Right cardiac atrium (tissue), 5 donors: ENCODE measurements at regions not wholly inside any gene's neighbourhood (a gene's known extent, or its start where the extent isn't known, plus 50 kb on each side); places are given as distances from the start of the nearest gene placed in this dataset.

Source experiments
- ATAC-seq, 2 donors: fragments of 200-7000 bp; cut with Tn5 transposase; one replicate each; pipeline versions ENCODE4 v1.8.0 to v1.9.1; 2020; ENCODE audit warnings: moderate library complexity in 2 of 2, mild to moderate bottlenecking in 1 of 2
- DNase-seq, 3 donors: peaks; one replicate each; pipeline ENCODE4 v3.0.0-alpha.2; 2020
- H3K27ac ChIP-seq: one replicate; pipeline ENCODE4 v1.5.1; 2013; ENCODE audit warnings: mild to moderate bottlenecking, low read length, control low read depth, moderate library complexity
- H3K27me3 ChIP-seq: one replicate; pipeline ENCODE4 v1.6.1; 2013; ENCODE audit not compliant: control insufficient read depth, insufficient read depth
- H3K4me1 ChIP-seq: one replicate; pipeline ENCODE4 v1.6.1; 2013; ENCODE audit warnings: low read length; ENCODE audit not compliant: control insufficient read depth, insufficient read depth
- H3K4me3 ChIP-seq: one replicate; pipeline ENCODE4 v1.5.1; 2013; ENCODE audit warnings: low read length, control low read depth
- H3K9me3 ChIP-seq: one replicate; pipeline ENCODE4 v1.6.1; 2013; ENCODE audit warnings: low read length; ENCODE audit not compliant: control insufficient read depth
- WGBS: extraction: QIAGEN DNeasy Blood & Tissue Kit; methylation state at CpG from one replicate; pipeline ENCODE4 v1.1.7; 2013; 5-methylcytosine and 5-hydroxymethylcytosine counted together
- intact Hi-C, 4 donors: fragments of 100-400 bp; cut with DNase I; formaldehyde crosslinking; loops; one replicate each; pipeline versions ENCODE4 v1.11.0 to v1.14.0; 2022 to 2023
- donor health status: healthy with polysubstance abuse.
- donor health status: DM: no; HTN: yes; CAD: no.
- donor health status: DM: no; HTN: no; CAD: no.
- donor health status: DM: no; HTN: yes; CAD: no; lungs with severe emphysema.
- donor health status: DM: yes; HTN: yes; CAD: no.

DNA sequence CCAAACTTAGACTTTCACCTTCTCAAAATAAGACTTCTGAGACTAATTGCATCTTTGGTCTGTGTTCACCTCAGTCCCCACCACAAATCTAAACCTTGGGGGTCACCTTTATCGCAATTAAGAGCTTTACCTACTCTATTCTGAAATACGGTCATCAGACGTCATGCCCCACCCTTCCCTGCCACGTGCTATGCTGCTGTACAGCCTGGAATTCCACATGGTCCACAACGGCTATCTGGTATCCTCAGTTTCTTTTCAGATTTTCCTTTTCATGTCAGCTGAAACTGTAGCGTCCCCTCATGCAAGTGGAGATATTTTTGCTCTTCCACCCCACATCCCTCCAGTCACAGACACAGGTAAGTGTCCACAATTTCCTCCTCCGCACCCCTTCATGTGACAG lies 511.1 kb downstream of the DIRAS2 start:
- H3K9me3 ChIP-seq = no peaks in the 10 kb centered on the region
- WGBS = 73% methylated on average over 7 of the region's 7 CpGs
- DNase-seq (no peak), ATAC-seq (no peak)
- H3K27me3 ChIP-seq = no peaks in the 10 kb centered on the region
- no peak overlapping the region for H3K27ac ChIP-seq
- no peaks in the 10 kb centered on the region for H3K4me1 ChIP-seq
- no peak overlapping the region for H3K4me3 ChIP-seq
- intact Hi-C loops = no loop called here

DNA sequence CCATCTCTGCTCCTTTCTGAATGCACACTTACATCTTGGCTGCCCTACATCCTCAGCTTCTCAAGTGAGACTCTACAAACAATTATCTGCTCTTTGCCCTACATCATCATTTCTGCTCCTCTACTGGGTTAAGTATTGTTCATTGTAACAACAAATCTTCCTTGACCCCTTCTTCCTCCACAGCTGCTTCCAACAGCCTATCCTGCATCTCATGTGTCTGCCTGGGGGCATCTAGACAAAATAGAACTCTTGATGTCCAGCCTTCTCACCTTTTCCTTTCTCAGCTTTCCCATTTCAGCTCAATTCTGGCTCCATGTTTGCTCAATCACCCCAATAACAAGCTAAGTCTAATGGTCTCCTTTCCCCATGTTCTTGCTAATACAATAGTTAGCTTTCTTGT lies 509.8 kb downstream of the DIRAS2 start:
- intact Hi-C loops = no loop called here
- ATAC-seq (no peak), DNase-seq (no peak)
- no peaks in the 10 kb centered on the region for H3K27me3 ChIP-seq
- H3K27ac ChIP-seq = no peak overlapping the region
- no peaks in the 10 kb centered on the region for H3K4me1 ChIP-seq
- no peak overlapping the region for H3K4me3 ChIP-seq
- no peaks in the 10 kb centered on the region for H3K9me3 ChIP-seq

DNA sequence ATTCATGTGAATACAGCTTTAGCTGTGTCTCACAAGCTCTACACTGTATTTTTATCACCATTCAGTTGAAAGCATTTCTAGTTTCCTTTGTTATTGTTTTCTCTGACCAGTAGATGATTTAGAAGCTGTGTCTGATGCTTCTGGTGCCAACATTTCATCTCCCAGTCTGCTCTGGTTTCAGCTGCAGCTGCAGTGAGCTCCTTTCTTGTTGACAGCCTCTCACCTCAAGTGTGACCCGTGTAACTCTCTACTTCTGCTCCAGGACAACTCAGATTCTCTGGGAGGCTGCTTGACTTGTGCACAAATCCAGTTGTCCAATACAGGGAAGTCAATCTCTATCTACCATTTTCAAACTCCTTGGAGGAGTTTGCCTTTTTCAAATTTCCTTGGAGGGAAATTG lies 504.8 kb downstream of the DIRAS2 start:
- no peaks in the 10 kb centered on the region for H3K27me3 ChIP-seq
- no peak for ATAC-seq
- H3K4me1 ChIP-seq = no peaks in the 10 kb centered on the region
- H3K9me3 ChIP-seq = no peaks in the 10 kb centered on the region
- H3K4me3 ChIP-seq = no peak overlapping the region
- intact Hi-C loops = no loop called here
- H3K27ac ChIP-seq = no peak overlapping the region
- no peak for DNase-seq
- 29% methylated on average over 1 of the region's 1 CpG for WGBS

DNA sequence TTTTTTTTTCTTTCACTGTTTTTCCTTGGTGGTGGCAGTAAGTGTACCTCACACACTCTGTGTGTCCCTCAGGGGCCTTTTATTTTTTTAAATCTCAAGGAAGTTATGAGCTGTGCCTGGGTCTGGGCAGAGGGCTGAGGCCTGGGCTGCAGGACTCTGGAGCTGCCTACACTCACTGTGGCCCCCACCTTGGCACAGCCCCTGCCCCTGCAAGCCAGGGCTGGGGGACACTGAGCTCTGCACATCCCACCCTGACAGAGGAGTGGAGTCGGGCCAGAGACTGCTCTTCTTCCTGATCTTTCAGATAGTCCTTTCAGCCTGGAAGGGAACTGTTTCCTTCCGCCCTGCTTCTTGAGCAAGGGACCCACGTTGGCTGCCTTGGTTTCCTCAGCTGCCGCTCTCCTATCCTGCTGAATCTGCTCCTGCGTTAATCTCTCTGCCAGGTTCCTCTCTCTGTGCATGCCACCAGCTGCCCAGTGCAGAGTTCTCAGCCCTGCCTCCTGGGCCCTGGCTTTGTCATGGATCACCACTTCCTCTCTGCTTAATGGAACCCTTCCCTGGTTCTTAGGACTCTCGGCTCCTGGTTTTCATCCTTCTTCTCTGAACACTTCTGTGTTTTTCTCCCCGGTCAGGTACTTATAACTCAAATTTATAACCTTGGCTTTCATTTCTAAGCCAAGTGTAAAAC lies 502.3 kb downstream of the DIRAS2 start:
- H3K9me3 ChIP-seq = no peaks in the 10 kb centered on the region
- H3K27me3 ChIP-seq = no peaks in the 10 kb centered on the region
- ATAC-seq (peak in 1 of 2 donors; percentile 31), DNase-seq (no peak)
- H3K4me3 ChIP-seq = no peak overlapping the region
- 67% methylated on average over 7 of the region's 7 CpGs for WGBS
- intact Hi-C loops = loop anchor here in 3 of 4 donors (5.0 to 10.0 kb wide), 2 partner anchors 732 to 735 kb away; no protein-coding TSS in a partner anchor
- no peak overlapping the region for H3K27ac ChIP-seq
- H3K4me1 ChIP-seq = no peaks in the 10 kb centered on the region

DNA sequence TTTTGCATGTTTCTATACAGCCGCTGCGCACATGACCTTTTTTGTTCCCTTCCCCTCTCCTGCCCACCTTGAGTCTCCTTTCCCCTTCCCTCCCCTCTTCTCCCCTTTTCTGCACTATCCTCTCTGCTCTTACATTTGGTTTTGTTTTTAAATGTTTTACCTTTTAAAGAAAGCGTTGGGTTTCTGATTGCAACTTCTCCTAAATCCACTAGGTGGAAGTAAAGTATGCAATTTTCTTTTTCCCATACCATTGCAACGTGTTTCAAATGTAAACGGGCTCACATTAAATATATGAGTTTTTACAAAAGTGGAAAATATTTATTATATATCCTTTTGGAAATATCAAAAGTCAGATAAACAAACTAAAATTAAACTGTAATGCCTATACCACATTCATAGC lies 500.9 kb downstream of the DIRAS2 start:
- H3K9me3 ChIP-seq = no peaks in the 10 kb centered on the region
- H3K4me1 ChIP-seq = no peaks in the 10 kb centered on the region
- intact Hi-C loops = loop anchor here in 3 of 4 donors (5.0 to 10.0 kb wide), 2 partner anchors 731 to 733 kb away; no protein-coding TSS in a partner anchor
- no peak overlapping the region for H3K27ac ChIP-seq
- 32% methylated on average over 5 of the region's 5 CpGs for WGBS
- H3K27me3 ChIP-seq = no peaks in the 10 kb centered on the region
- no peak for ATAC-seq
- H3K4me3 ChIP-seq = no peak overlapping the region
- DNase-seq = no peak

DNA sequence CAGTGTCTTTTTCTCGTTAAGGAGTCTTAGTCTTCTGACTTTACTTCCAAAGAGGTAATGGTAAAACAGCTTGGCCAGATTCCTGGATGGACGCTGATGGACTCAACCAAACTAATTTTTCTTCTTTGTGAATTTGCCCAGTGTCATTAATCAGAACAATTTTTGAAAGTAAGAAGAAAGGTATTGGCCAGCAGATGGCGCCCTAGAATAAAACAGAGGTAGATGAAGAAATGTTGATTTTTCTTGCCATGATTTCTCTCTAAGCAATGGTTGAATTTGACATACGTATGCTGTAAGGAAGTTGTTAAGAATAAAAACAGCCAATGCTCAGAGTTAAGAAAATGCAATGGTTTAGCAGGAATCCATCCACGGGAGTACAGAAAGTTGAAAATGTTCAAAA lies 500.0 kb downstream of the DIRAS2 start:
- Histone ChIP-seq H3K4me1 (no peaks in the 10 kb centered on the region), H3K27me3 (no peaks in the 10 kb centered on the region), H3K9me3 (no peaks in the 10 kb centered on the region), H3K4me3 (no peak overlapping the region), H3K27ac (no peak overlapping the region)
- DNase-seq (peak in 2 of 3 donors; percentile 33 to 61), ATAC-seq (no peak)
- intact Hi-C loops = loop anchor here in 3 of 4 donors (5.0 to 10.0 kb wide), 2 partner anchors 730 to 732 kb away; no protein-coding TSS in a partner anchor
- WGBS = 11% methylated on average over 5 of the region's 5 CpGs

DNA sequence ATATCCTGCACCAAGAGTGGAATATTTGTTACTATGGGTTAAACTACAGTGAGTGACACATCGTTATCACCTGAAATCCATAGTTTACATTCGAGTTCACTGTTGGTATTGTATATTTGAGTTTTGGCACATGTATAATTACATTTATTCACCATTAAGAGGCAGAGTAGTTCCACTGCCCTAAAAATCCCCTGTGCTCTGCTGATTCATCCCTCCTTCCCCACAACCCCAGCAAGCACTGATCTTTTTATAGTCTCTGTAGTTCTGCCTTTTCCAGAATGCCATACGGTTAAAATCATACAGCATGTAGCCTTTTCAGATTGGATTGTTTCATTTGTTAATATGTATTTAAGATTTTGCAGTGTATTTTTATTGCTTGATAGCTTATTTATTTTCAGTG lies 495.2 kb downstream of the DIRAS2 start:
- intact Hi-C loops = loop anchor here in 1 of 4 donors (10.0 kb wide), 1 partner anchor 727 kb away; no protein-coding TSS in a partner anchor
- ATAC-seq = no peak
- Histone ChIP-seq H3K27ac (no peak overlapping the region), H3K9me3 (no peaks in the 10 kb centered on the region), H3K27me3 (no peaks in the 10 kb centered on the region), H3K4me3 (no peak overlapping the region), H3K4me1 (no peaks in the 10 kb centered on the region)
- DNase-seq = no peak
- WGBS = 55% methylated on average over 3 of the region's 3 CpGs

DNA sequence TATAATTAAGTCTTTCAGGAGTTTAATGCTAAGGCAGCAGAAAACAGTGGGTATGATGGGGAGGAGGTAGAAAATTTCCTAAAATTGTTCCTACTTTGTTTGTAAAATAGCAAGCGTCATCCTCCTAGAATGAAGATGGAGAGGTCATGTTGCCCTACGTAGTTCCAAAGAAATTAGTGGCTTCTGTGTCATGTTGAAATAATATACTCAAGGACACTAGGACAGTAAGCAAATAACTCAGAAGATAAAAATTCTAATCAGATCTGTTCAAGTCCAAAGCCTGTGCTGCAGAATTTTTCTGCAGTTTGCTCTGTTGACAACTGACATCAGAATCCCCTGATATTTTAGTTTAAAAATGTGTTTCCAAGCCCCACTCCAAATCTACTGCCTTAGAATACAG lies 486.3 kb downstream of the DIRAS2 start:
- Histone ChIP-seq H3K27ac (no peak overlapping the region), H3K27me3 (no peaks in the 10 kb centered on the region), H3K9me3 (no peaks in the 10 kb centered on the region), H3K4me1 (no peaks in the 10 kb centered on the region), H3K4me3 (no peak overlapping the region)
- 76% methylated on average over 2 of the region's 2 CpGs for WGBS
- ATAC-seq = no peak
- no peak for DNase-seq
- intact Hi-C loops = no loop called here

DNA sequence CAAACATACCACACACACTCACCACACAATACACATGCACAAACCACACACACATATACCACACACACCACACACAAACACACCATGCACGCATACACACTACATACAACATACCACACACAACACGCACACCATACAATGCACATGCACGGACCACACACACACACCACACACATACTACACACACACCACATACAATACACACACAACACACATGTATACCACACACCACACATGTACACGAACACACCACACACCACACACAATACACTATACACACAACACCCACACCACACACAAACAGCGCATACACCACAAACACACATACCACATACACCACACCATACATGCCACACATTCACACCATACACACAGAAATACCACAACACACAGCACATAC lies 480.3 kb downstream of the DIRAS2 start:
- Histone ChIP-seq H3K4me3 (no peak overlapping the region), H3K9me3 (no peaks in the 10 kb centered on the region), H3K27me3 (no peaks in the 10 kb centered on the region), H3K4me1 (no peaks in the 10 kb centered on the region), H3K27ac (no peak overlapping the region)
- intact Hi-C loops = no loop called here
- no peak for ATAC-seq
- 98% methylated on average over 5 of the region's 5 CpGs for WGBS
- no peak for DNase-seq

DNA sequence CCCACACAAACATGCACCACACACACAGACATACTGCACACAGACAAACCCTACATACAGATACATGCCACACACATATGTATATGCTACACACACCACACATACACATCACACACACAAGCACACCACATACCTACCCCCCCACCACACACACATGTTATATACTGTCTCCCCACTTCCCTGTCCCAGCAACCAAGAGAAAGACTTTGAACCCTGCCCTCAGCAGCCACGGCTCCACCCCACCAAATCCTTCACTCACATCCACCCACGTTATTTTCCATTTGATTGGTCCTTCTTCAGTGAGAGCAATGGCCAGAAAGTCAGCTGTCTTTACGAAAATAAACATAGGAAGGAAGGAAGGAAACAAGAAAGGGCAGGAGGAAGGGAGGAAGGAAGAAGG lies 479.8 kb downstream of the DIRAS2 start:
- no peaks in the 10 kb centered on the region for H3K27me3 ChIP-seq
- no peaks in the 10 kb centered on the region for H3K4me1 ChIP-seq
- ATAC-seq (no peak), DNase-seq (no peak)
- intact Hi-C loops = no loop called here
- WGBS = 53% methylated on average over 3 of the region's 3 CpGs
- no peaks in the 10 kb centered on the region for H3K9me3 ChIP-seq
- no peak overlapping the region for H3K4me3 ChIP-seq
- H3K27ac ChIP-seq = no peak overlapping the region

DNA sequence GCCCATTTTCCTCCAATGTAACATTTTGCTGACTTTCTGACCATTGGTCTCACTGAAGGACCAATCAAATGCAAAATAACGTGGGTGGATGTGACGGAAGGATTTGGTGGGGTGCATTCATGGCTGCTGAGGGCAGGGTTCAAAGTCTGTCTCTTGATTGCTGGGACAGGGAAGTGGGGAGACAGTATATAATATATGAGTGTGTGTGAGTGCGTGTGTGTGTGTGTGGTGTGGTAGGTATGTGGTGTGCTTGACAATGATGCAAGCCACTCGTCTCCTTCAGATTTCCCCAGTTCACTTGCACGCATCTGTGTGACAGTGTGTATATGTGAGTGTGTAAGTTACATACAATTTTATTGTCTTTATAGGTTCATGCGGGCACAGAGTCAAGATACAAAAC lies 477.3 kb downstream of the DIRAS2 start:
- H3K4me1 ChIP-seq = no peaks in the 10 kb centered on the region
- H3K27ac ChIP-seq = no peak overlapping the region
- intact Hi-C loops = loop anchor here in 1 of 4 donors (5.0 kb wide), 1 partner anchor 38 kb away; no protein-coding TSS in a partner anchor
- no peaks in the 10 kb centered on the region for H3K27me3 ChIP-seq
- 83% methylated on average over 6 of the region's 6 CpGs for WGBS
- no peaks in the 10 kb centered on the region for H3K9me3 ChIP-seq
- no peak overlapping the region for H3K4me3 ChIP-seq
- ATAC-seq (no peak), DNase-seq (no peak)
